K562 (cell line): ENCODE measurements at regions not wholly inside any gene's neighbourhood (a gene's known extent, or its start where the extent isn't known, plus 50 kb on each side); places are given as distances from the start of the nearest gene placed in this dataset.

Source experiments
- ARID2 ChIP-seq: fragments of 450-650 bp; IDR thresholded peaks from 2 replicates; pipeline ENCODE4 v1.6.1; 2017; ENCODE audit warnings: antibody characterized with exemption, mild to moderate bottlenecking
- KLF1 ChIP-seq: fragments of 450-650 bp; IDR thresholded peaks from 2 replicates; pipeline ENCODE4 v1.6.1; 2016; ENCODE audit warnings: missing genetic modification characterization, missing compliant biosample characterization
- MAFG ChIP-seq: fragments of 450-650 bp; conservative IDR thresholded peaks from 2 replicates; pipeline ENCODE4 v1.6.1; 2016; ENCODE audit warnings: missing genetic modification characterization, missing compliant biosample characterization
- MCM7 ChIP-seq, 2 experiments: fragments of 450-650 bp; IDR thresholded peaks; 2 replicates each; pipeline ENCODE4 v1.6.1; 2016 to 2018
- MTA2 ChIP-seq: fragments of 450-650 bp; IDR thresholded peaks from 2 replicates; pipeline ENCODE4 v1.6.1; 2016; ENCODE audit warnings: low read depth
- MTF1 ChIP-seq: fragments of 250-450 bp; sonication (Bioruptor Pico); IDR thresholded peaks from 2 replicates; pipeline ENCODE4 v1.9.0; 2021; ENCODE audit warnings: moderate library complexity, mild to moderate bottlenecking, inconsistent platforms, borderline replicate concordance
- MYBL2 ChIP-seq, 2 experiments: fragments of 450-650 bp in 1 of 2; sonication (generic) in 1 of 2; formaldehyde crosslinking in 1 of 2; IDR thresholded peaks; 2 replicates each; pipeline versions ENCODE4 v1.6.1 to v1.8.1; 2017 to 2022; ENCODE audit warnings: borderline replicate concordance in 1 of 2, inconsistent platforms in 1 of 2, low read depth in 1 of 2, mild to moderate bottlenecking in 1 of 2, missing genetic modification reagents in 1 of 2, moderate library complexity in 1 of 2
- PHF8 ChIP-seq: fragments of 200-600 bp; sonication (generic); IDR thresholded peaks from 2 replicates; pipeline ENCODE4 v1.6.1; 2012; ENCODE audit warnings: mixed run types, mild to moderate bottlenecking, inconsistent platforms, low read length, moderate library complexity, borderline replicate concordance
- POLR2H ChIP-seq: IDR thresholded peaks from 2 replicates; pipeline ENCODE4 v1.6.1; 2016; ENCODE audit warnings: missing genetic modification characterization, low read depth, mild to moderate bottlenecking, control low read depth, missing compliant biosample characterization, moderate library complexity
- PPARD ChIP-seq: fragments of 250-450 bp; sonication (Bioruptor Pico); IDR thresholded peaks from 2 replicates; pipeline ENCODE4 v1.8.0; 2022; ENCODE audit warnings: inconsistent platforms, mild to moderate bottlenecking, moderate library complexity
- SAP30 ChIP-seq: fragments of 200-600 bp; sonication (generic); IDR thresholded peaks from 2 replicates; pipeline ENCODE4 v1.6.1; 2012; ENCODE audit warnings: borderline replicate concordance, low read depth, mild to moderate bottlenecking, moderate library complexity, low read length, control low read depth, inconsistent platforms; ENCODE audit not compliant: insufficient read depth, poor library complexity, severe bottlenecking
- SETDB1 ChIP-seq: IDR thresholded peaks from one replicate; pipeline ENCODE4 v1.6.1; 2012; ENCODE audit warnings: low read length, control low read depth, inconsistent platforms
- SOX6 ChIP-seq: fragments of 450-650 bp; IDR thresholded peaks from 2 replicates; pipeline ENCODE4 v1.6.1; 2014; ENCODE audit warnings: mild to moderate bottlenecking
- XRCC5 ChIP-seq: fragments of 200-400 bp; formaldehyde crosslinking; IDR thresholded peaks from 2 replicates; pipeline ENCODE4 v1.6.1; 2017; ENCODE audit warnings: low read depth, mild to moderate bottlenecking, low read length
- ZNF146 ChIP-seq: IDR thresholded peaks from one replicate; pipeline ENCODE4 v1.6.1; 2018; ENCODE audit warnings: missing compliant biosample characterization; ENCODE audit not compliant: unreplicated experiment
- ZNF3 ChIP-seq: fragments of 250-450 bp; sonication (Bioruptor Pico); IDR thresholded peaks from 2 replicates; pipeline ENCODE4 v1.5.0; 2021; ENCODE audit warnings: mild to moderate bottlenecking, moderate library complexity
- ZNF583 ChIP-seq: fragments of 250-450 bp; sonication (Bioruptor Pico); IDR thresholded peaks from 2 replicates; pipeline ENCODE4 v1.4.0; 2020
- ZNF764 ChIP-seq: fragments of 250-450 bp; sonication (Bioruptor Pico); IDR thresholded peaks from 2 replicates; pipeline ENCODE4 v1.4.0; 2020; ENCODE audit warnings: low read depth, mild to moderate bottlenecking, moderate library complexity
- TF ChIP-seq, protein P1 (sequence below): fragments of 250-450 bp; sonication (Bioruptor Pico); IDR thresholded peaks from 2 replicates; pipeline ENCODE4 v1.5.0; 2020; ENCODE audit warnings: mild to moderate bottlenecking
- TF ChIP-seq, protein P2 (sequence below): fragments of 250-450 bp; sonication (Bioruptor Pico); IDR thresholded peaks from 2 replicates; pipeline ENCODE4 v1.4.0; 2020; ENCODE audit warnings: mild to moderate bottlenecking, moderate library complexity

- TF ChIP-seq, protein P1, sequence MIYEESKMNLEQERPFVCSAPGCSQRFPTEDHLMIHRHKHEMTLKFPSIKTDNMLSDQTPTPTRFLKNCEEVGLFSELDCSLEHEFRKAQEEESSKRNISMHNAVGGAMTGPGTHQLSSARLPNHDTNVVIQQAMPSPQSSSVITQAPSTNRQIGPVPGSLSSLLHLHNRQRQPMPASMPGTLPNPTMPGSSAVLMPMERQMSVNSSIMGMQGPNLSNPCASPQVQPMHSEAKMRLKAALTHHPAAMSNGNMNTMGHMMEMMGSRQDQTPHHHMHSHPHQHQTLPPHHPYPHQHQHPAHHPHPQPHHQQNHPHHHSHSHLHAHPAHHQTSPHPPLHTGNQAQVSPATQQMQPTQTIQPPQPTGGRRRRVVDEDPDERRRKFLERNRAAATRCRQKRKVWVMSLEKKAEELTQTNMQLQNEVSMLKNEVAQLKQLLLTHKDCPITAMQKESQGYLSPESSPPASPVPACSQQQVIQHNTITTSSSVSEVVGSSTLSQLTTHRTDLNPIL (CRISPR knock-in tag) = no peak
- TF ChIP-seq ZNF3 (CRISPR knock-in tag) (no peak), ZNF764 (no peak), POLR2H (tag) (no peak), MTF1 (CRISPR knock-in tag) (no peak), KLF1 (tag) (no peak), PPARD (CRISPR knock-in tag) (no peak), SETDB1 (no peak), XRCC5 (no peak), ZNF146 (CRISPR knock-in tag) (no peak), SOX6 (0 out of 2 replicates have a peak, but pooled peaks have one; percentile 39), SAP30 (no peak), MTA2 (no peak), PHF8 (no peak), MAFG (tag) (no peak), MCM7 (IDR thresholded peaks at IDR 0.05) (no peak), MYBL2 (IDR thresholded peaks at IDR 0.05; ENCODE audit: low read depth) (no peak), MYBL2 (CRISPR knock-in tag; IDR thresholded peaks at IDR 0.05; ENCODE audit: borderline replicate concordance) (no peak), ARID2 (no peak), ZNF583 (CRISPR knock-in tag) (no peak)
- TF ChIP-seq, protein P2, sequence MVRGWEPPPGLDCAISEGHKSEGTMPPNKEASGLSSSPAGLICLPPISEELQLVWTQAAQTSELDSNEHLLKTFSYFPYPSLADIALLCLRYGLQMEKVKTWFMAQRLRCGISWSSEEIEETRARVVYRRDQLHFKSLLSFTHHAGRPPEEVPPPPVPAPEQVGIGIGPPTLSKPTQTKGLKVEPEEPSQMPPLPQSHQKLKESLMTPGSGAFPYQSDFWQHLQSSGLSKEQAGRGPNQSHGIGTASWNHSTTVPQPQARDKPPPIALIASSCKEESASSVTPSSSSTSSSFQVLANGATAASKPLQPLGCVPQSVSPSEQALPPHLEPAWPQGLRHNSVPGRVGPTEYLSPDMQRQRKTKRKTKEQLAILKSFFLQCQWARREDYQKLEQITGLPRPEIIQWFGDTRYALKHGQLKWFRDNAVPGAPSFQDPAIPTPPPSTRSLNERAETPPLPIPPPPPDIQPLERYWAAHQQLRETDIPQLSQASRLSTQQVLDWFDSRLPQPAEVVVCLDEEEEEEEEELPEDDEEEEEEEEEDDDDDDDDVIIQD = no peak
- TF ChIP-seq, all 486 proteins: peak for 60
Observed at GRCh38 chr21:38088916-38089762, 167.7 kb upstream of the KCNJ15 start (continued).
